HEK293 (cell line): ENCODE measurements at regions not wholly inside any gene's neighbourhood (a gene's known extent, or its start where the extent isn't known, plus 50 kb on each side); places are given as distances from the start of the nearest gene placed in this dataset.

Experiments
- CTCF ChIA-PET: fragments of 350-600 bp; formaldehyde crosslinking; extraction: SDS; loops from one replicate; lab custom pipeline; 2021; ENCODE audit warnings: antibody characterized with exemption; lab: Yijun Ruan, JAX
- POLR2A ChIA-PET: fragments of 300-600 bp; formaldehyde crosslinking; extraction: SDS; loops from one replicate; lab custom pipeline; 2020; ENCODE audit warnings: antibody characterized with exemption, inconsistent platforms; lab: Yijun Ruan, JAX
- H3K27ac ChIP-seq: fragments of 200-500 bp; sonication (Bioruptor generic); 2 replicates; pipeline ENCODE4 v1.5.1; 2014; ENCODE audit warnings: low read depth, low read length, control low read depth, inconsistent platforms; ENCODE audit errors: extremely low read depth
- H3K36me3 ChIP-seq, 2 experiments: fragments of 200-500 bp in 1 of 2; sonication (Bioruptor generic) in 1 of 2; 1 replicate in 1 of 2; 2 replicates in 1 of 2; pipeline ENCODE4 v1.5.1; 2014 to 2017; ENCODE audit warnings: inconsistent platforms in 2 of 2, low read length in 2 of 2; ENCODE audit not compliant: control insufficient read depth in 2 of 2, insufficient read depth in 1 of 2
- H3K4me1 ChIP-seq: fragments of 200-500 bp; sonication (Bioruptor generic); 2 replicates; pipeline ENCODE4 v1.5.1; 2014; ENCODE audit warnings: mild to moderate bottlenecking, low read length, inconsistent platforms; ENCODE audit not compliant: control insufficient read depth, insufficient read depth
- H3K4me3 ChIP-seq: 2 replicates; pipeline ENCODE4 v1.5.1; 2011; ENCODE audit warnings: low read depth, mild to moderate bottlenecking, control low read depth, low read length, moderate library complexity
- H3K9me3 ChIP-seq: fragments of 200-500 bp; sonication (Bioruptor generic); 2 replicates; pipeline ENCODE4 v1.5.1; 2014; ENCODE audit warnings: low read depth, low read length, inconsistent platforms; ENCODE audit not compliant: control insufficient read depth, insufficient read depth
- CTCF ChIP-seq: fragments of 450-650 bp; formaldehyde crosslinking; IDR thresholded peaks from 2 replicates; pipeline ENCODE4 v1.5.1; 2016; ENCODE audit warnings: missing biosample characterization, missing genetic modification characterization
- INSM2 ChIP-seq: fragments of 450-650 bp; formaldehyde crosslinking; IDR thresholded peaks from 2 replicates; pipeline ENCODE4 v1.5.1; 2016; ENCODE audit warnings: missing biosample characterization, missing genetic modification characterization
- SETDB1 ChIP-seq: IDR thresholded peaks from one replicate; pipeline ENCODE4 v1.6.1; 2017; ENCODE audit warnings: mild to moderate bottlenecking, low read length, moderate library complexity, mixed read lengths; ENCODE audit not compliant: insufficient read length
- WT1 ChIP-seq: fragments of 450-650 bp; formaldehyde crosslinking; IDR thresholded peaks from 2 replicates; pipeline ENCODE4 v1.5.1; 2016; ENCODE audit warnings: missing biosample characterization, missing genetic modification characterization
- ZBTB11 ChIP-seq: fragments of 450-650 bp; formaldehyde crosslinking; conservative IDR thresholded peaks from 2 replicates; pipeline ENCODE4 v1.5.1; 2016; ENCODE audit warnings: low read depth, missing biosample characterization, missing genetic modification characterization
- ZFHX2 ChIP-seq: fragments of 450-650 bp; formaldehyde crosslinking; conservative IDR thresholded peaks from 2 replicates; pipeline ENCODE4 v1.5.1; 2016; ENCODE audit warnings: missing biosample characterization, missing genetic modification characterization
- ZNF10 ChIP-seq: fragments of 450-650 bp; formaldehyde crosslinking; IDR thresholded peaks from 2 replicates; pipeline ENCODE4 v1.5.1; 2017; ENCODE audit warnings: missing biosample characterization, missing genetic modification characterization
- ZNF140 ChIP-seq: fragments of 450-650 bp; formaldehyde crosslinking; IDR thresholded peaks from 2 replicates; pipeline ENCODE4 v1.5.1; 2016; ENCODE audit warnings: missing biosample characterization, missing genetic modification characterization
- ZNF148 ChIP-seq: fragments of 450-650 bp; formaldehyde crosslinking; IDR thresholded peaks from 2 replicates; pipeline ENCODE4 v1.5.0; 2017; ENCODE audit warnings: missing biosample characterization, missing genetic modification characterization, borderline replicate concordance
- ZNF211 ChIP-seq: fragments of 450-650 bp; formaldehyde crosslinking; IDR thresholded peaks from 2 replicates; pipeline ENCODE4 v1.5.1; 2016; ENCODE audit warnings: low read depth, missing biosample characterization, missing genetic modification characterization
- ZNF555 ChIP-seq: fragments of 450-650 bp; formaldehyde crosslinking; conservative IDR thresholded peaks from 2 replicates; pipeline ENCODE4 v1.5.1; 2017; ENCODE audit warnings: missing biosample characterization, mild to moderate bottlenecking, missing genetic modification characterization, inconsistent platforms
- ZNF580 ChIP-seq: fragments of 450-650 bp; formaldehyde crosslinking; IDR thresholded peaks from 2 replicates; pipeline ENCODE4 v1.5.1; 2016; ENCODE audit warnings: missing biosample characterization, missing genetic modification characterization
- ZNF623 ChIP-seq: fragments of 450-650 bp; formaldehyde crosslinking; IDR thresholded peaks from 2 replicates; pipeline ENCODE4 v1.5.1; 2016; ENCODE audit warnings: missing biosample characterization, missing genetic modification characterization
- ZNF660 ChIP-seq: fragments of 450-650 bp; IDR thresholded peaks from 2 replicates; pipeline ENCODE4 v1.5.1; 2018; ENCODE audit warnings: missing biosample characterization, mild to moderate bottlenecking, missing genetic modification characterization
- ZNF704 ChIP-seq: fragments of 450-650 bp; formaldehyde crosslinking; IDR thresholded peaks from 2 replicates; pipeline ENCODE4 v1.5.1; 2016; ENCODE audit warnings: missing biosample characterization, missing genetic modification characterization
- ZNF791 ChIP-seq: fragments of 450-650 bp; formaldehyde crosslinking; IDR thresholded peaks from 2 replicates; pipeline ENCODE4 v1.5.1; 2016; ENCODE audit warnings: missing biosample characterization, missing genetic modification characterization
- ZNF830 ChIP-seq: fragments of 450-650 bp; IDR thresholded peaks from 2 replicates; pipeline ENCODE4 v1.5.0; 2018; ENCODE audit warnings: missing biosample characterization, missing genetic modification characterization, low read depth, mild to moderate bottlenecking, moderate library complexity
- ZNF837 ChIP-seq: fragments of 450-650 bp; formaldehyde crosslinking; IDR thresholded peaks from 2 replicates; pipeline ENCODE4 v1.5.1; 2016; ENCODE audit warnings: missing biosample characterization, missing genetic modification characterization

- ChIA-PET CTCF (no interaction called here), POLR2A (no interaction called here)
- no peaks in the 10 kb centered on the region for H3K4me1 ChIP-seq
- no peak for TF ChIP-seq INSM2 (tag by site-specific recombination)
- no peak for TF ChIP-seq ZFHX2 (tag by site-specific recombination)
- TF ChIP-seq CTCF (tag by site-specific recombination), result no peak
- TF ChIP-seq ZNF555 (tag by site-specific recombination), result no peak
- no peak overlapping the region for H3K27ac ChIP-seq
- no peaks in the 10 kb centered on the region for H3K9me3 ChIP-seq
- no peak overlapping the region for H3K4me3 ChIP-seq
- H3K36me3 ChIP-seq, result no peaks in the 10 kb centered on the region
Observed at GRCh38 chr13:33464345-33464744, 178.8 kb upstream of the STARD13 start.

- H3K36me3 ChIP-seq, result no peaks in the 10 kb centered on the region
- no peak overlapping the region for H3K4me3 ChIP-seq
- POLR2A ChIA-PET, result interaction anchor here (0.6 kb wide), 1 partner anchor 344 kb away, joined by 3 read pairs; no protein-coding TSS in a partner anchor
- no peak for TF ChIP-seq ZNF791
- no peak for TF ChIP-seq SETDB1
- no peak for TF ChIP-seq ZNF10 (tag by site-specific recombination)
- TF ChIP-seq ZNF837 (tag by site-specific recombination), result no peak
- TF ChIP-seq ZNF211 (tag by site-specific recombination), result no peak
- no peak for TF ChIP-seq ZNF148 (tag by site-specific recombination)
- no peak for TF ChIP-seq ZNF704 (tag by site-specific recombination)
- TF ChIP-seq ZNF140 (tag by site-specific recombination), result no peak
- TF ChIP-seq ZNF830 (tag by site-specific recombination), result no peak
- no peak for TF ChIP-seq ZNF580 (tag by site-specific recombination)
- no peak for TF ChIP-seq ZBTB11 (tag by site-specific recombination)
- no peak for TF ChIP-seq WT1
- no peak for TF ChIP-seq ZNF623 (tag by site-specific recombination)
- TF ChIP-seq ZNF660 (tag by site-specific recombination), result no peak
- H3K9me3 ChIP-seq, result no peaks in the 10 kb centered on the region
- H3K4me1 ChIP-seq, result no peaks in the 10 kb centered on the region
- no peak overlapping the region for H3K27ac ChIP-seq
- CTCF ChIA-PET, result no interaction called here
Observed at GRCh38 chr13:33466262-33466661, 180.7 kb upstream of the STARD13 start.
